HUES6 (cell line): ENCODE measurements at regions not wholly inside any gene's neighbourhood (a gene's known extent, or its start where the extent isn't known, plus 50 kb on each side); places are given as distances from the start of the nearest gene placed in this dataset.

Experiments used
- H3K27ac ChIP-seq: 2 replicates; pipeline ENCODE4 v1.7.0; 2013; ENCODE audit warnings: low read depth, mild to moderate bottlenecking, low read length, inconsistent platforms
- H3K27me3 ChIP-seq: 2 replicates; pipeline ENCODE4 v1.6.1; 2013; ENCODE audit warnings: low read length; ENCODE audit not compliant: control insufficient read depth, insufficient read depth
- H3K36me3 ChIP-seq: 2 replicates; pipeline ENCODE4 v1.6.1; 2013; ENCODE audit warnings: low read length; ENCODE audit not compliant: control insufficient read depth, insufficient read depth
- H3K4me1 ChIP-seq: 2 replicates; pipeline ENCODE4 v1.6.1; 2013; ENCODE audit warnings: low read length; ENCODE audit not compliant: control insufficient read depth, insufficient read depth
- H3K4me3 ChIP-seq: 2 replicates; pipeline ENCODE4 v1.5.1; 2013; ENCODE audit warnings: low read depth, low read length
- H3K9ac ChIP-seq: one replicate; pipeline ENCODE4 v1.6.1; 2013; ENCODE audit warnings: mild to moderate bottlenecking, low read length
- H3K9me3 ChIP-seq: 2 replicates; pipeline ENCODE4 v1.6.1; 2013; ENCODE audit warnings: low read depth, low read length; ENCODE audit not compliant: control insufficient read depth, insufficient read depth

DNA sequence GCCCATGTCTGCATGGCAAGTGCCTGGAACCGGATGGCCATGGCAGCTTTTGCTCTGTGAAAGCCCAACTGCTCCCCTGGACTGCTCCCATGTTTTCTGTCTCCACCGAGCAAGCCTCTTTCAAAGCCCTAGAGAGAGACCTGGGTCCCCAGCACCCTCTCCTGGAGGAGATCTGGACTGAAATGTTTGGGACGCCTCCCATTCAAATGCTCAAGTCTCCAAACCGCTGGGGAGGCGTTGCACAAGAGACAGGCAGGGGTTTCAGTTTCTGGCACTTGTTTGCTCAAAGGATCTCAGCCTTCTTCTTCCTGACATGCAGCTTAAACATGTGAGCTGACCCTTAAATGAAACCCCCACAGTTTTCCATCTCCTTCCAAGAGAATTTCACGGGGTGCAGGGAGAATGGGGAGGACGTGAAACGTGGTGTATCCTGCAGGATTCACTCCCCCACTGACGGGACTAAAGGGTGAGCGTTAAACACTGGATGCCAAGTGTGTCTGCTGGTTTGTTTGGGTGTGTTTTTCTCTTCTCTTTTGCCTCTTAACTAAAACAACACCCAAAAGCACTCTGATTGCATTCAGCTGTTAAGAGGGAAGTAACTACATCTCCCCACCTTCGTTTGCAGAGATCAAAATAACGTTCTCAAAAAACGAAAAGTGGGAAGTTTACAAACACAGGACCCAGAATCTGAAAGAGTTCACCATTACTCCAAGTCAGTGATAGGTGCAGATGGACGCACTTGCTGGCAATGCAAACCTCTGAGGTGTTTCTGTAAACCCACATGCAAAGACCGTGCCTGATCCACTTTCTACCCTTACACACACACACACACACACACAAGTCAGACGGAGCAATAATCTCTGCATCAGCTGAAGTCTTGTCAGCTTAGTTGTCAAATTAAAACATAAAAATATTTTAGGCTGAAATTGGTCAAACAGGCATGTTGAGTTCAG is 256.9 kb downstream of the C16orf95 start:
- Histone ChIP-seq H3K4me1 (peaks cover 12% of the 10 kb centered on the region; the same call in 1 of the 2 replicates), H3K27me3 (no peaks in the 10 kb centered on the region), H3K4me3 (no peak overlapping the region), H3K27ac (no peak overlapping the region), H3K36me3 (no peaks in the 10 kb centered on the region), H3K9me3 (no peaks in the 10 kb centered on the region), H3K9ac (no peak overlapping the region)

DNA sequence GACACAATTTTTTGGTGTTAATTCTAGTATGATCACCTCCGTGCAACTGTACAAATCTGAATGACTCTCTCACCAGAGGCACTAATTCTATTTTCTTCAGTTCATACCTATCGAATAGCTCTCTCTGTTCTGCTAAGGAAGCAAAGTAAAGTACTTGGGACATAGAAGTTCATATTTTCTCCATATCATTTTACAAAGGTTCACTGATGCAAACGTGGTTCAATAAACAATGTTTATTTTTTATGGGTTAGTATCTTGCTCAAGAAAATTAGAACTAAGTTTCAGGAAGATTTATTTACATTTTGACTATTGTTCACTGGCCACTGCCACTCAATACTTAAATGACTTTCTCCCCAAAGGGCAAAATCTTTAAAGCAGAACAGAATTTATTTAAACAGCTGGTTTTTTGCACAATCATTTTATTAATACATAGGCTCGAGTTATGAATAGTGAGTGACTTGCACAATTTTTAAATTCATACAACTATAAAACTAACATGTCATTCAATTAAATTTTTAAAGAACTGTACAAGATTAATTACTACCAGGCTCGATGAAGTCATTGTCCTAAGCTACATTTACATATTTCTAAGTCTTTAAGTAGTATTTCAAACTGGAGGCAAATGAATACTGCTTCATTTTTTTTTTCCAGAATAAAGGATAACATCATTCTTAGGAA is 255.8 kb downstream of the C16orf95 start:
- no peaks in the 10 kb centered on the region for H3K36me3 ChIP-seq
- peaks cover 15% of the 10 kb centered on the region; the same call in 1 of the 2 replicates for H3K4me1 ChIP-seq
- H3K27me3 ChIP-seq, result no peaks in the 10 kb centered on the region
- H3K27ac ChIP-seq, result no peak overlapping the region
- no peak overlapping the region for H3K4me3 ChIP-seq
- no peaks in the 10 kb centered on the region for H3K9me3 ChIP-seq
- no peak overlapping the region for H3K9ac ChIP-seq

- no peak overlapping the region for H3K9ac ChIP-seq
- 0 out of 2 replicates have a peak overlapping the region, but pooled peaks have one; percentile 10 for H3K4me3 ChIP-seq
- peaks cover 19% of the 10 kb centered on the region; the same call in 1 of the 2 replicates for H3K4me1 ChIP-seq
- no peaks in the 10 kb centered on the region for H3K36me3 ChIP-seq
- no peaks in the 10 kb centered on the region for H3K9me3 ChIP-seq
- H3K27me3 ChIP-seq, result no peaks in the 10 kb centered on the region
- H3K27ac ChIP-seq, result no peak overlapping the region
Observed at GRCh38 chr16:87062569-87063442, 254.4 kb downstream of the C16orf95 start.

DNA sequence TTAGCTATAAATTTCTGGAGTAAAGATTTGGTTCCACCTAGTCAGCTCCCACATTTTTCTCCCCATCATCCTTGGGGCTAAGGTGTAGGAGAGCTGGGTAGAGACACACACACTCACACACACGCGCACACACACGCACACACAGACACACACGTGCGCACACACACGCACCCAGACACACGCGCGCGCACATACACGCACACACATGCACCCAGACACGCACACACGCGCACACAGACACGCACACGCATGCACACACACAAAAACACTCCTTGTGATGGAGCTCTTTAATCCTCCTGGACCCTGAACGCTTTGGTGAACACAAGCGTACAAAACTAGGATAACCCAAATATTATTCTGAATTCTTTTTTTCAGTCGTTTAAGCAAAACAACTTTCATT is 253.6 kb downstream of the C16orf95 start:
- Histone ChIP-seq H3K9ac (no peak overlapping the region), H3K27ac (no peak overlapping the region), H3K4me1 (peaks cover 25% of the 10 kb centered on the region; the same call in 1 of the 2 replicates), H3K36me3 (no peaks in the 10 kb centered on the region), H3K9me3 (no peaks in the 10 kb centered on the region), H3K27me3 (no peaks in the 10 kb centered on the region), H3K4me3 (no peak overlapping the region)

DNA sequence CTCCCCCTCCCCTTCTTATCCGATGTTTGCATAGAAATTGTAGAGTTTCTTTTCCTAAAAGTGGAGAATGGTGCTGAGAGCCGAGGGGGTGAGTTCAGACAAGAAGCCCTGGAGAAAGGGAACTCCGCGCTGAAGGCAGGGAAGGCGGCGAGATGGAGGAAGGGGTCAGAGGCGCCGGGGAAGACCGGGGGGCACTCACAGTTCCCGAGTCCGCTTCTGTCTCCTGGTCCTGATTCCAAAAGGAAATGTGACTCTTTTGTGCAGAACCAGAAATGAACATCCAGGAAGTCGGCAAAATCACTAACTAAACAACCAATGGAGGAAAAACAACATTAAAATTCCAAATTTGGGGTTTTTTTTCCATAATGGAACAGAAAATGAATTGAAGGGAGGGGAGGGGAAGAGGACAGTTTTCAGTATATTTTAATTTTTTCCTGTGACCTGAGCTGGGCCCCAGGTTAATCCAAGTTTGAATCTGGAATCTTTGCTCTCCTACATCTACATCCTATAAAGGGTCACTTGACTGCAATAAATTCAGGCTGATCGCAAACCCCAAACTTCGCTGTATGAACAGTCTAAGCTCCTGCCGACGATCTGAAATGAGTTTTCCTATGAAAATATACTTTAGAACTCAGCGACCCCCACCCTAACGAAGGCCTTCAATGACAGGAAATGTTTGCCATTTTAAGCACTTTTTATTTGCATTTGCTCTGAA is 252.3 kb downstream of the C16orf95 start:
- no peak overlapping the region for H3K9ac ChIP-seq
- H3K27ac ChIP-seq, result no peak overlapping the region
- H3K4me1 ChIP-seq, result peaks cover 31% of the 10 kb centered on the region
- no peaks in the 10 kb centered on the region for H3K9me3 ChIP-seq
- H3K4me3 ChIP-seq, result no peak overlapping the region
- no peaks in the 10 kb centered on the region for H3K36me3 ChIP-seq
- H3K27me3 ChIP-seq, result no peaks in the 10 kb centered on the region

GRCh38 chr16:87065446-87066132 is 251.6 kb downstream of the C16orf95 start:
- Histone ChIP-seq H3K36me3 (no peaks in the 10 kb centered on the region), H3K27ac (no peak overlapping the region), H3K9ac (no peak overlapping the region), H3K4me1 (peaks cover 37% of the 10 kb centered on the region), H3K27me3 (no peaks in the 10 kb centered on the region), H3K4me3 (no peak overlapping the region), H3K9me3 (no peaks in the 10 kb centered on the region)

DNA sequence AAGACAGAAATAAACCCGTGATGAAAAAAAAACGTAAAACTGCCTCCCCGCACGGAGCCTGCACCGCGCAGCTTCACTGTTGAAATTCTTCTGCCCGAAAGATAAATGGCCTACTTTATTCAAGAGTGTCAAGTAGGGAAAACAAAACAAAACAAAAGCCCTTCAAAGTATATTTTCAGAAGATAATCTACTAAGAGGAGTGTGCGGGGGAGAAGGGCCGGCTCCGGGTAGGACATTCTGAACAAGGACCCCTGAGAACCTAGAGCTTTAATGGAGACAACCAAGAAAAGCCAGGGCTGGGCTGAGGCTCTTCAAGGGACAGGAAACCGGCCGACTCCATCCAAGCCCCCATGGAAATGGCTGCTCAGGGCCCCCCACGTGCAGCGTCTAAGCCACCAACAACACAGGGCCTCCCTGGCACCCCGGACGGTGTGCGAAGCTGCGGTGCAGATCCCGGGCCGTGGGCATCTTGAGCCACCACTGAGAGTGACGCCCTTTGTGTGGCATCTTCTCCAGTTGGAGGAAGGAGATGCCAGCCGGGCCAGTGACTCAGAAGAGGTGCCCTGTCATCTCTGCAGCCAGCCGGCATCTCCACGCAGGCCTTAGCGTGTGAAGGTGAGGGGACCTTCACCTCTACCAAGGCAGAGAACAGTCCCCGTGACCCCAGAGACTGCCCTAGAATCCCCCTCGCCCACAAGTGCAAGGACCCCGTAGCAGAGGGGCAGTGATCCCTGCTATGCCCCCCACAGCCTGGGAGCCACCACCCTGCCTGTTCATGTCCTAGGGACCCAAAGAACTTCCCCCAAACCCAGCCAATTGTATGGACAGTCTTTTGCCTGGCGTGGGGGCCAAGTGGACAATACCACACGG is 250.8 kb downstream of the C16orf95 start:
- Histone ChIP-seq H3K27ac (no peak overlapping the region), H3K9me3 (no peaks in the 10 kb centered on the region), H3K27me3 (no peaks in the 10 kb centered on the region), H3K4me3 (no peak overlapping the region), H3K36me3 (no peaks in the 10 kb centered on the region), H3K9ac (no peak overlapping the region), H3K4me1 (peaks cover 38% of the 10 kb centered on the region)

- Histone ChIP-seq H3K4me1 (peaks cover 38% of the 10 kb centered on the region), H3K9ac (no peak overlapping the region), H3K9me3 (no peaks in the 10 kb centered on the region), H3K27me3 (no peaks in the 10 kb centered on the region), H3K36me3 (no peaks in the 10 kb centered on the region), H3K27ac (no peak overlapping the region), H3K4me3 (no peak overlapping the region)
Observed at GRCh38 chr16:87067003-87067556, 250.1 kb downstream of the C16orf95 start.
